ENCODE measurements at regions not wholly inside any gene's neighbourhood (a gene's known extent, or its start where the extent isn't known, plus 50 kb on each side); places are given as distances from the start of the nearest gene placed in this dataset.

GRCh38 chr1:191662746-191663145 is 495.5 kb upstream of the RGS18 start:
- TF ChIP-seq CTCF (IDR thresholded peaks at IDR 0.05) (no peak), ZFX (IDR thresholded peaks at IDR 0.05; ENCODE audit: borderline replicate concordance) (no peak)

Data from 22Rv1 (cell line).